Pancreas (tissue), 10 donors: ENCODE measurements at regions not wholly inside any gene's neighbourhood (a gene's known extent, or its start where the extent isn't known, plus 50 kb on each side); places are given as distances from the start of the nearest gene placed in this dataset.

Experiments
- ATAC-seq, 4 donors: fragments of 200-7000 bp; cut with Tn5 transposase; one replicate each; pipeline versions ENCODE4 v1.8.0 to v1.9.1; 2020; ENCODE audit warnings: mild to moderate bottlenecking in 4 of 4, moderate library complexity in 4 of 4
- DNase-seq, 6 donors: peaks; one replicate each; pipeline ENCODE4 v3.0.0-alpha.2; 2020
- FAIRE-seq: peaks from 2 replicates; lab custom pipeline; 2012; peaks lifted over from hg19 to GRCh38; lab: Jason Lieb, UNC
- H3K27ac ChIP-seq, 4 donors: fragments of 200-600 bp; sonication (generic); 1 replicate in 3 of 4; 2 replicates in 1 of 4; pipeline versions ENCODE4 v1.5.0 to v1.8.0; 2020
- H3K27me3 ChIP-seq, 4 donors: fragments of 200-600 bp; one replicate each; pipeline ENCODE4 v1.8.0; 2021
- H3K36me3 ChIP-seq, 3 donors: fragments of 200-600 bp; sonication (generic) in 1 of 3; one replicate each; pipeline versions ENCODE4 v1.5.0 to v1.8.0; 2020 to 2021
- H3K4me1 ChIP-seq, 3 donors: fragments of 200-600 bp; one replicate each; pipeline ENCODE4 v1.8.0; 2021
- H3K4me3 ChIP-seq, 4 donors: fragments of 200-600 bp; sonication (generic) in 2 of 4; one replicate each; pipeline versions ENCODE4 v1.5.0 to v1.8.0; 2020 to 2021
- H3K9me3 ChIP-seq, 4 donors: fragments of 200-600 bp; one replicate each; pipeline ENCODE4 v1.8.0; 2021
- CTCF ChIP-seq, 4 donors: fragments of 200-600 bp; sonication (generic) in 3 of 4; IDR thresholded peaks; one replicate each; pipeline versions ENCODE4 v1.5.0 to v1.8.0; 2021; ENCODE audit warnings: antibody characterized with exemption in 4 of 4
- WGBS, 2 donors: extraction: QIAGEN DNeasy Blood & Tissue Kit; methylation state at CpG; one replicate each; pipeline ENCODE4 v1.1.7; 2013; 5-methylcytosine and 5-hydroxymethylcytosine counted together
- intact Hi-C, 3 donors: fragments of 100-400 bp; cut with DNase I; formaldehyde crosslinking; loops; one replicate each; pipeline versions ENCODE4 v1.11.1 to v1.14.2; 2022
- donor health status: healthy with polysubstance abuse.
- donor health status: DM: no; HTN: no; CAD: no; lungs with moderate emphysema.
- donor health status: DM: no; HTN: no; CAD: no.
- donor health status: control.
- donor health status: control.
- donor health status: Bipolar disorder and iron deficiency.
- donor health status: DM: yes; HTN: yes; CAD: no.
- donor health status: DM: no; HTN: no; CAD: no.
- donor health status: DM: no; HTN: no; CAD: no.
- donor health status: DM: yes; HTN: yes; CAD: no.

- Histone ChIP-seq H3K4me3 (no peak overlapping the region), H3K27me3 (no peaks in the 10 kb centered on the region), H3K9me3 (no peaks in the 10 kb centered on the region), H3K27ac (no peak overlapping the region), H3K36me3 (no peaks in the 10 kb centered on the region), H3K4me1 (no peaks in the 10 kb centered on the region)
- no peak for DNase-seq
- ATAC-seq, result no peak
- WGBS, 2 donors, result 95 to 98% methylated on average over 1 of the region's 1 CpG
- no peak for TF ChIP-seq CTCF (IDR thresholded peaks at IDR 0.05)
- intact Hi-C loops, result no loop called here
- no peak for FAIRE-seq
Measured at GRCh38 chr3:115384381-115384780, 237.3 kb upstream of the ZBTB20 start.

DNA sequence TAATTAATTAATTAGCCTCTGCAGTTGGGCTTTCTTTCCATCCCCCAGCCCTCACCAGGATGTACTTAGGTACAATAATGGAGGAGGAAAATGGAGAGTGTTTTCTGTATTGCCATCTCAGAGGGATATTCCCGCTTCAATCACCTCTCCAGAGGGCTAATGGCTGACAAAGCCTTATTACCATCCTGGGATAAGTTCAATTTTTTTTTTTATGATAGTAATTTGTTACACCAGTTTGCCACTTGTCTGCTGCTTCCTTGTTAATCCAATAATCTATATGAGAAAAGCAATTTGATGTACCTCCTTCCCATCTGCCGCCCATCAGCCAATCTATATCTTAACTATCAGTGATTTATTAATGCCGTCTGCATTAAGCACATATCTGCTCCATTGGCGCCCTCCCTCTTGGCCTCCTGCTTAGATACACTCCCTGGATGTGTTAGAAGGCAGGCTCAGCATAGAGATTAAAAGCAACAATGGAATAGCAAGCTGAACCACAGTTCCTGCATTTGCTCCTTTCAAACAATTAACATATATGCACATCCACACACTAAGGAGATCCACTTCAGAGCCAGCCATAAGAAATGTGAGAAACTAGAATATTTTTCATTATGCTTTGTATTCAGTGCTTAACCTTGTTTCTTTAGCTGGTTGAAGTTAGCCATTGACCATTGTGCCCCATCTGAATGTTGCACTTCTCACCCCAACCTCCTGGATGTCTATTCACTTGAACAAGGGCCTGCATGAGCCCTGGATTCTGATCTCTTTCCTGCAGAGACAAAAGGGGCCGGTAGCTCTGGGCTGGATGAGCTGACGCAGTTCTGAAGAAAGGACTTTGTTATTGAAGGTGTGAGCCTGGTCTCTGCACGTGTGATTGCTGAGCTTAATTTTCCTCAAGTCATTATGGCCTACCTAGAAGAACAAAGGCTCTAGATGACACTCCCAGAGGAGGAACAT, 237.3 kb upstream of the GAP43 start:
- Histone ChIP-seq H3K9me3 (no peaks in the 10 kb centered on the region), H3K27me3 (no peaks in the 10 kb centered on the region), H3K27ac (no peak overlapping the region), H3K4me3 (no peak overlapping the region), H3K36me3 (no peaks in the 10 kb centered on the region), H3K4me1 (no peaks in the 10 kb centered on the region)
- no peak for TF ChIP-seq CTCF (IDR thresholded peaks at IDR 0.05)
- FAIRE-seq, result no peak
- WGBS, 2 donors, result 74% methylated on average over 7 of the region's 7 CpGs
- intact Hi-C loops, result no loop called here
- no peak for DNase-seq
- ATAC-seq, result no peak

- Histone ChIP-seq H3K36me3 (no peaks in the 10 kb centered on the region), H3K27me3 (no peaks in the 10 kb centered on the region), H3K4me1 (no peaks in the 10 kb centered on the region), H3K27ac (no peak overlapping the region), H3K9me3 (no peaks in the 10 kb centered on the region), H3K4me3 (no peak overlapping the region)
- intact Hi-C loops, result no loop called here
- DNase-seq (no peak), FAIRE-seq (no peak), ATAC-seq (no peak)
- 70 to 87% methylated on average over 1 of the region's 1 CpG for WGBS, 2 donors
- no peak for TF ChIP-seq CTCF (IDR thresholded peaks at IDR 0.05)
Measured at GRCh38 chr3:115388166-115388565, 235.1 kb upstream of the GAP43 start.

DNA sequence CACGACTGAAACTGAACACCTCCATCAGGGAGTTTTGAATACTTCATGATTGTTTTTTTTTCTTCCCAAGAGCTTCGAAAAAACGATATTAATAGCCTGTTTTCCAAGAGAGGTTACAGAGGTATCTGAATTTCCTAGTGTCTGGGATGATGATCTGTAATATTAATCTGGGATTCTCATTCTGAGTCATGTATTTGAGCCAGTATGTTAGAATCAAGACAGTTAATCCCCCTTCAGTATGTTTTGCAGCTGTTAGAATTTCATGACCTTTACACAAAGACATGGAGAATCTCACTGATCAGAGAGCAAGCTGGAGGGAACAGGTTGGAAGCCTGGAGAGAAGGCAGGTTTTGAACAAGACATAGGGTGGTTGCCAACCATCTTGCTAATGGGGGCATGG, 234.5 kb upstream of the GAP43 start:
- no peak overlapping the region for H3K27ac ChIP-seq
- 50 to 55% methylated on average over 3 of the region's 3 CpGs for WGBS, 2 donors
- H3K4me3 ChIP-seq, result no peak overlapping the region
- no peak for TF ChIP-seq CTCF (IDR thresholded peaks at IDR 0.05)
- H3K36me3 ChIP-seq, result no peaks in the 10 kb centered on the region
- ATAC-seq (no peak), FAIRE-seq (no peak), DNase-seq (no peak)
- no peaks in the 10 kb centered on the region for H3K9me3 ChIP-seq
- intact Hi-C loops, result no loop called here
- H3K4me1 ChIP-seq, result no peaks in the 10 kb centered on the region
- no peaks in the 10 kb centered on the region for H3K27me3 ChIP-seq

DNA sequence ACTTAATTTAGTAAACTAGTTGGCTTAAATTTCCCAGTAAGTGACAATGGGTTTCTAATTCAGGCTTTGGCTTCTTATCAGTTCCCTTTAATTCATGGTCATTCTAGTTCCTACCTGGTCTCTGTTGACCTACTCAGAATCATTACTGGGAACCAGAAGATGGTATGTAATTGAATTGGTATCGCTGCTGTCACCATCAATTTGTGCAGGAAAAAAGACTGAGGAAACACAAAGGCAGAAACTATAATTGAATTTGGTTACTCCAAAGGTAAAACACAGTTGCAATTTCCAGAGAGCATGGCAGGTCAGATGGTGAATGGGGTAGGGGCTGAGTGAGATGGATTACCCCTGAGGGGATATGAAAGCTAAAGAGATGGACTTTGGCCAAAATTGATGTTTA, 226.5 kb upstream of the GAP43 start:
- H3K9me3 ChIP-seq, result no peaks in the 10 kb centered on the region
- no peak overlapping the region for H3K4me3 ChIP-seq
- H3K4me1 ChIP-seq, result no peaks in the 10 kb centered on the region
- ATAC-seq (no peak), DNase-seq (no peak), FAIRE-seq (no peak)
- H3K27ac ChIP-seq, result no peak overlapping the region
- H3K27me3 ChIP-seq, result no peaks in the 10 kb centered on the region
- no peak for TF ChIP-seq CTCF (IDR thresholded peaks at IDR 0.05)
- no peaks in the 10 kb centered on the region for H3K36me3 ChIP-seq
- 85 to 91% methylated on average over 1 of the region's 1 CpG for WGBS, 2 donors
- intact Hi-C loops, result no loop called here
